ENCODE measurements at regions not wholly inside any gene's neighbourhood (a gene's known extent, or its start where the extent isn't known, plus 50 kb on each side); places are given as distances from the start of the nearest gene placed in this dataset.

DNA sequence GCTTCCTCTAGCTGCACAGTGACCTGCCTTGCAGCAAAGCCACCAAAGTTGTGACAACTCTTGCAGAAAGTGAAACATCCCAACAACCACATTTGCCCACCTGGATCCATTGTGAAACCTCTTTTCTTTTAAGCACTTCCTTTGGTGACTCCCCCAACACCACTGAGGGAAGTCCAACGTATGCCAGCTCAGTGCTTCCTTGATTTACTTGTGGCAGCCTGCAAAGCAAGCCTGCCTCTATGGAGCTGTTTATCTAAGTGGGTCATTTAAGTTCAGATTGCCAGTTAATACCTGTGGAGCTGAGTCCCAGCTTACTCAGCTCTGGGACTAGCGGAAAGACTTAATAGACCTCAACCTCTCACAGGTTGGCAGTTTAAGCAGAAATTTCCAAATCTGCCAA lies 230.8 kb upstream of the GHITM start:
- Histone ChIP-seq H3K4me1 (no peaks in the 10 kb centered on the region), H3K27ac (no peak overlapping the region), H3K36me3 (no peaks in the 10 kb centered on the region), H3K27me3 (no peaks in the 10 kb centered on the region), H3K4me3 (no peak overlapping the region), H3K9me3 (no peaks in the 10 kb centered on the region)
- DNase-seq (ENCODE audit: low spot score), result no peak
- TF ChIP-seq CTCF (IDR thresholded peaks at IDR 0.05), result no peak

- DNase-seq (ENCODE audit: low spot score), result no peak
- Histone ChIP-seq H3K4me1 (no peaks in the 10 kb centered on the region), H3K4me3 (no peak overlapping the region), H3K9me3 (no peaks in the 10 kb centered on the region), H3K36me3 (no peaks in the 10 kb centered on the region), H3K27ac (no peak overlapping the region), H3K27me3 (no peaks in the 10 kb centered on the region)
- no peak for TF ChIP-seq CTCF (IDR thresholded peaks at IDR 0.05)
These were observed 230.3 kb upstream of the GHITM start for GRCh38 chr10:83909001-83909400.

GRCh38 chr10:83915801-83916200 lies 223.5 kb upstream of the GHITM start:
- H3K27me3 ChIP-seq, result no peaks in the 10 kb centered on the region
- H3K36me3 ChIP-seq, result no peaks in the 10 kb centered on the region
- H3K27ac ChIP-seq, result no peak overlapping the region
- H3K4me3 ChIP-seq, result no peak overlapping the region
- no peak for DNase-seq (ENCODE audit: low spot score)
- no peak for TF ChIP-seq CTCF (IDR thresholded peaks at IDR 0.05)
- H3K9me3 ChIP-seq, result no peaks in the 10 kb centered on the region
- H3K4me1 ChIP-seq, result no peaks in the 10 kb centered on the region

GRCh38 chr10:83917537-83918506 lies 221.5 kb upstream of the GHITM start:
- no peak overlapping the region for H3K27ac ChIP-seq
- no peaks in the 10 kb centered on the region for H3K27me3 ChIP-seq
- H3K4me1 ChIP-seq, result no peaks in the 10 kb centered on the region
- no peaks in the 10 kb centered on the region for H3K36me3 ChIP-seq
- no peak overlapping the region for H3K4me3 ChIP-seq
- no peak for DNase-seq (ENCODE audit: low spot score)
- TF ChIP-seq CTCF (IDR thresholded peaks at IDR 0.05), result no peak
- no peaks in the 10 kb centered on the region for H3K9me3 ChIP-seq

- Histone ChIP-seq H3K4me3 (no peak overlapping the region), H3K27me3 (no peaks in the 10 kb centered on the region), H3K27ac (no peak overlapping the region), H3K36me3 (no peaks in the 10 kb centered on the region), H3K4me1 (no peaks in the 10 kb centered on the region), H3K9me3 (no peaks in the 10 kb centered on the region)
- TF ChIP-seq CTCF (IDR thresholded peaks at IDR 0.05), result no peak
- no peak for DNase-seq (ENCODE audit: low spot score)
These were observed 220.1 kb upstream of the GHITM start for GRCh38 chr10:83919187-83919586.
